GM18951 (cell line): ENCODE measurements at regions not wholly inside any gene's neighbourhood (a gene's known extent, or its start where the extent isn't known, plus 50 kb on each side); places are given as distances from the start of the nearest gene placed in this dataset.
"Not testable (repeated sequence)": the region's sequence is repeated elsewhere in the genome, so short reads cannot be mapped to it uniquely, and the experiment has no call there.

Source experiments
- POLR2A ChIP-seq: IDR thresholded peaks from 4 replicates; pipeline ENCODE4 v1.6.1; 2011; ENCODE audit warnings: mild to moderate bottlenecking; ENCODE audit not compliant: insufficient read length, insufficient read depth; ENCODE audit errors: extremely low read depth
- in situ Hi-C: fragments of 300-500 bp; cut with MboI; formaldehyde crosslinking; loops from one replicate; pipeline ENCODE4 v1.12.0; 2022; ENCODE audit warnings: low sequenced_read_pairs, mixed read lengths, inconsistent platforms; ENCODE audit not compliant: unreplicated experiment

DNA sequence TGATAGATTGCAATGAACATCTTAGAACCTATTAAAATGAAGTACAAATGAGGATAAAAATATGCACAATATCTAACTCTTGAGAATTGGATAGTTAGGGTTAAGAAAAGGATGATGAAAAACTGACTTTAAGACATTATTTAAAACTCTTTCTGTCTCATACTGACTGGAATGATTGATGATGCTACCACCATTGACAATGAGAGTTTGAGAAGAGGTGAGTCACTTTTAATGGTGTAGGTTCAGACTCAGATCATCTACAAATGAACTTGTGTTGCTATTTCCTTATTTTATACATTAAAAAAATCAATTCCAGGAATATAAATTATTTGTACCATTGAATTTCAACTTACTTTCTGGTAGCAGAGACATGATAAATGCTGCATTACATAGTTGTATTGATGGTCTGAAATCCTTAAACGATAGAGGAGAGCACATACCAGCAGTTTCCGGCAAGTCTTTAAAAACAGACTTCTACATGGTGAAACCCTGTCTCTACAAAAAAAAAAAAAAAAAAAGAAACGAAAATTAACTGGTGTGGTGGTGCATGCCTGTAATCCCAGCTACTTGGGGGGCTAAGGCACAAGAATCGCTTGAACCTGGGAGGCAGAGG lies 409.0 kb downstream of the OTOL1 start:
- TF ChIP-seq POLR2A: no peak
- in situ Hi-C loops: no loop called here

DNA sequence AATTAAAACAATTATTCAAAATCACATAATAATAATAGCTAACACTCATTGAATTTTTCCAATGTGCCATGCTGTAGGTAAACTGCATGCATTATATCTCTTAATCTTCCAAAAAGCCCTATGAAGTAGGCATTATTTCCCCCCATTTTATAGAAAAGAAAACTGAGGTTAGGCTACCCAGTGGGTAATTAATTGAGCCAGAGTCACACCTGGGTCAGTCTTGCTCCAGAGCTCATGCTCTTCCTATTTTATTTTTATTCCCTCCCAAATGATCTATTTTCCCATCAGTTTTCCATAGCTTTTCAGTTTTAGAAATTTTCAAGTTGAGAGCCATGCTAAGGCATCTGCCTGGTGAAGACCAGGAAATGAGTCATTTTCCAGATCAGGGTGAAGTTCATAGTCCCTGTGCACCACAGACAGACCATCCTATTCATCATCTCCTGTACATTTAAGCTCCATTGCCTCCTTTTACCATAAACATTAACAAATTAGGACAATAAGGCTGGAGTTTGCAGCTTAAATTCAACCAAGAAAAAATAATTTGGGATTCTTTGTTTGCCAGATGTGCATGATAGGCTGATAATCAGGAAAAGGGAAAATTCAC lies 417.3 kb downstream of the OTOL1 start:
- in situ Hi-C loops: no loop called here
- no peak for TF ChIP-seq POLR2A

GRCh38 chr3:161914703-161915417 lies 418.3 kb downstream of the OTOL1 start:
- in situ Hi-C loops: no loop called here
- no peak for TF ChIP-seq POLR2A

GRCh38 chr3:161915418-161915750 lies 418.8 kb downstream of the OTOL1 start:
- TF ChIP-seq POLR2A: no peak
- in situ Hi-C loops: no loop called here

DNA sequence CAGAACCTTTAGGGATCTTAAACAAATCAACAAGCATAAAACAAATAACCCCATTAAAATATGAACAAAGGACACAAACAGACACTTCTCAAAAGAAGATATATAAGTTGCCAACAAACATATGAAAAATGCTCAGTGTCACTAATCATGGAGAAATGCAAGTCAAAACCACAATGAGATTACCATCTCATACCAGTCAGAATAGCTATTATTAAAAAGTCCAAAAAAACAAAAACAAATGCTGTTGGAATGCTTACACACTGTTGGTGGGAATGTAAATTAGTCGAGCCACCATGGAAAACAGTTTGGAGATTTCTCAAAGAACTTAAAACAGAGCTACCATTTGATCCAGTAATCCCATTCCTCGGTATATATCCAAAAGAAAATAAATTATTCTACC lies 423.6 kb downstream of the OTOL1 start:
- no peak for TF ChIP-seq POLR2A

DNA sequence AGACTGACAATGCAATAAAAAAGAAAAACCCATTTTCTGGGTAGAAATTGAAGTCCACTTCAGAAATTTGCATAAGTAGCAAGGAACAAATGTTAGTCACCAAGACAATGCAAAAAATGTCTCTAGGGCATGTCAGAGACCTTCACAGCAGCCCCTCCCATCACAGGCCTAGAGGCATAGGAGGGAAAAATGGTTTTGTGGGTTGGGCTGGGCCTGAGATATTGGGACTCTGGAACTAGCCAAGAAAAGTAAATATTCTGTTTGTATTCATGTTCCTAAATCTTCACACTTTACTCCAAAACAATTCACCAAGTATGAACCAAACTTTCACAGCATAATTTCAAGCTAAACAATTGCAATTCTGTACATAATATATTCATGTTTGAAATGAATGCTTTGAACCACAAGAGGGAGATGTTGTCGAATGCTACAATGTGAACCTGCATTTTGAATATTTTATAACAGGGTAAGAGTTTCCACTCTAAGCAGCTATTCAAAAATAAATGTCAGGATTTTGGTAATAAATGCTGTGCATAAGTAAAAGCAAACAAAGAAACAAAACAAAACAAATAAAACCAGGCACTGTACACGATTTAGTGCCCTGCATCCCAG lies 429.2 kb downstream of the OTOL1 start:
- in situ Hi-C loops: no loop called here
- TF ChIP-seq POLR2A: no peak

More for the DNA sequence above, 423.6 kb downstream of the OTOL1 start:
- in situ Hi-C loops: no loop called here

- in situ Hi-C loops: no loop called here
- no peak for TF ChIP-seq POLR2A
Measured at GRCh38 chr3:161927131-161927530, 430.5 kb downstream of the OTOL1 start.

DNA sequence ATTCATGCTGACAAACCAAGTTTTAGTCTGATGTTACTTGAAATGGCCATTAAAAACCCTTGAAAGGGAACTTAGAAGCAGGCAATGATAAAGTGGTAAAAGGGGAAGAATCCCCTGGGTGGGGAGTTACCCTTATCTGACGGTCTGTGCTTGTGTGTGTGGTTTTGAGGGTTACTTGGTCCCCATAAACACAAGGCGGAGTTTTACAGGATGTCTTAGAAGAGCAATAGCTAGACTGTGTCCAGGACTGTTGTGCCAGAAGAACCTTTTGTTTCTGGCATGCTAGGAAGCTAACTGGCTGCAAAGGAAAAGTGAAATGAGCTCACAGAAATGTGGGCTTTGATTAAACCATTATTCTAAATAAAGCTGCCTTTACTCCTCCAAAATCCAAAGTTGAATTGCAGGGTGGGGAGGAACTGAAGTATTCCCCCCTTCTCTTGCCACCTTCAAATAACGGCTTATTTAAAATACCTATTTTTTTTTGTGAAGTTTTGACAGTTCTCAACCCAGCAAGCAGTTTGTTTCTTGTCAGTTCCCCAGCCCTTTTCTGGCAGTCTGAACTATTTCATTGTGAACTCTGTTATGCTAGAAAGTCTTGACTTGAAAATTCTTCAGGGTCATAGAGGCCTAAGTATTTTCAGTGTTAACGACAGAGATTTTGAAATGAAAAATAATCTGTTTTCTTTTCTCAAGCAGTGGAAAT lies 443.5 kb downstream of the OTOL1 start:
- in situ Hi-C loops: no loop called here
- TF ChIP-seq POLR2A: no peak

DNA sequence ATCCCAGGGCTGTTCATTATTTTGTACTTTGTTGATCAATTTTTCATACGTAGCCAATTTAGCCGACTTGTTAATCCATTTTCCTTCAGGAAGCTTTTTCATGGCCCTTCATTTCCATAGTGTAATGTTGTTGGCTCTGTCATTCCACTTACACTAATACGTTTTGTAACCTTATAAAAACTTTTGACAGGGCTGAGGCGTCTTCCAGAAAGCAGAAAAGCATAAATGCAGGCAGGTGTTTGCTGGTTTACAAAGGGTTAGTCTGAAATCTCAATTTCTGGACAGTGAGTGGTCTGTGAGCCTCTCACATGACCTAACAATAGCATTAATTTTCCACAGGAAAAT lies 444.0 kb downstream of the OTOL1 start:
- in situ Hi-C loops: no loop called here
- TF ChIP-seq POLR2A: no peak

GRCh38 chr3:161941891-161942290 lies 445.3 kb downstream of the OTOL1 start:
- TF ChIP-seq POLR2A: no peak
- in situ Hi-C loops: no loop called here

DNA sequence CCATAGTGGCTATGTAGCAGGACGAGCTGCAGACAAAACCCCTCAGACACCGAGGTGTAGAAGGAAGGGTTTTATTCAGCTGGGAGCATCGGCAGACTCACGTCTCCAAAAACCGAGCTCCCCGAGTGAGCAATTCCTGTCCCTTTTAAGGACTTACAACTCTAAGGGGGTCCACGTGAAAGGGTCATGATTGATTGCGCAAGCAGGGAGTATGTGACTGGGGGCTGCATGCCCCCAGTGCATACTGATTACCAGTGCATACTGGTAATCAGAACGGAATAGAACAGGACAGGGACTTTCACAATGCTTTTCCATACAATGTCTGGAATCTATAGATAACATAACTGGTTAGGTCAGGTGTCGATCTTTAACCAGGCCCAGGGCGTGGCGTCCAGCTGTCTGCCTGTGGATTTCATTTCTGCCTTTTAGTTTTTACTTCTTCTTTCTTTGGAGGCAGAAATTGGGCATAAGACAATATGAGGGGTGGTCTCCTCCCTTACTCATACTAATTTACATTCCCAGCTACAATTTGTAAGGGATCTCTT lies 447.3 kb downstream of the OTOL1 start:
- in situ Hi-C loops: not testable (repeated sequence)

DNA sequence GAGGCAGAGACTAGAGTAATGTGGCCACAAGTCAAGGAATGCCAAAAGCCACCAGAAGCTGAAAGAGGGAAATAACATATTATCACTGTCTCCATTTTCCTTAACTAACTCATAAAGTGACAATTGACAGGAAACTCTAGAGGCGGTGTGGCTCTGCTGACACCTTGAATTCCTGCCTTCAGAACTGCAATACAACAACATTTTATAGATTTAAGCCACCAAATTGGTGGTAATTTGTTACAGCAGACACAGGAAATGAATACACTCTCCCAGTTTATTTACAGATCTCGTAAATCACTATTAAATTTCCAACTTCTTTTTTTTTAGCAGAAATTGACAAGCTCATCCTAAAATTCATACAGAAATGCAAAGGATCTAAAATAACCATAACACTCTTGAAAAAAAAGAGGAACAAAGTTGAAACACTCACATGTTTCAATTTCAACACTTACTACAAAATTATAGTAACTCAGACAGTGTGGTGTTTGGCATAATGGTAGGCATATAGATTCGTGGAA lies 449.9 kb downstream of the OTOL1 start:
- in situ Hi-C loops: no loop called here
- TF ChIP-seq POLR2A: no peak

- no peak for TF ChIP-seq POLR2A
- in situ Hi-C loops: no loop called here
Measured at GRCh38 chr3:161950318-161950868, 453.8 kb downstream of the OTOL1 start.
